Peyer's patch (tissue), 4 donors: ENCODE measurements at regions not wholly inside any gene's neighbourhood (a gene's known extent, or its start where the extent isn't known, plus 50 kb on each side); places are given as distances from the start of the nearest gene placed in this dataset.

ENCODE experiments used
- POLR2A ChIP-seq, 2 donors: fragments of 450-650 bp; IDR thresholded peaks; one replicate each; pipeline ENCODE4 v1.5.1; 2017; ENCODE audit warnings: antibody characterized with exemption in 2 of 2, mild to moderate bottlenecking in 2 of 2, moderate library complexity in 2 of 2
- TF ChIP-seq, protein P1 (sequence below), 6 experiments: fragments of 450-650 bp in 4 of 6; fragments of 200-600 bp in 2 of 6; sonication (generic) in 1 of 6; IDR thresholded peaks; one replicate each; pipeline ENCODE4 v1.5.1; 2017 to 2019; ENCODE audit warnings: antibody characterized with exemption in 6 of 6, mild to moderate bottlenecking in 3 of 6, moderate library complexity in 1 of 6

DNA sequence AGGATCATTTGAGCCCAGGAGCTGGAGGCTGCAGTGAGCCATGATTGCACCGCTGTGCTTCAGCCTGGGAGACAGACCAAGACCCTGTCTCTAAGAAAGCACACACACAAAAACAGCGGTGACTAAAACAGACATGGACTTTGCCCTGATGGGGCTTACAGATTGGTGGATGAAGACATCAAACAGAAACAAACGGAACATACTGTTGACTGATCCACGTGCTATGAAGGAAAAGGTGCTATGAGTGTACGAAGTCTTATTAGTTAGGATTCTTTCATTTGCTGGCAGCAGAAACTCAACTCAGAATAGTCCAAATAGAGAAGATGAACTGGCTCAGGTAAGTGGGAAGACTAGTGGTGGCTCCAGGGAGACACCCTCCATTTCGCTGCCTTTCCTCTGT is 309.8 kb upstream of the N4BP1 start:
- TF ChIP-seq, protein P1, sequence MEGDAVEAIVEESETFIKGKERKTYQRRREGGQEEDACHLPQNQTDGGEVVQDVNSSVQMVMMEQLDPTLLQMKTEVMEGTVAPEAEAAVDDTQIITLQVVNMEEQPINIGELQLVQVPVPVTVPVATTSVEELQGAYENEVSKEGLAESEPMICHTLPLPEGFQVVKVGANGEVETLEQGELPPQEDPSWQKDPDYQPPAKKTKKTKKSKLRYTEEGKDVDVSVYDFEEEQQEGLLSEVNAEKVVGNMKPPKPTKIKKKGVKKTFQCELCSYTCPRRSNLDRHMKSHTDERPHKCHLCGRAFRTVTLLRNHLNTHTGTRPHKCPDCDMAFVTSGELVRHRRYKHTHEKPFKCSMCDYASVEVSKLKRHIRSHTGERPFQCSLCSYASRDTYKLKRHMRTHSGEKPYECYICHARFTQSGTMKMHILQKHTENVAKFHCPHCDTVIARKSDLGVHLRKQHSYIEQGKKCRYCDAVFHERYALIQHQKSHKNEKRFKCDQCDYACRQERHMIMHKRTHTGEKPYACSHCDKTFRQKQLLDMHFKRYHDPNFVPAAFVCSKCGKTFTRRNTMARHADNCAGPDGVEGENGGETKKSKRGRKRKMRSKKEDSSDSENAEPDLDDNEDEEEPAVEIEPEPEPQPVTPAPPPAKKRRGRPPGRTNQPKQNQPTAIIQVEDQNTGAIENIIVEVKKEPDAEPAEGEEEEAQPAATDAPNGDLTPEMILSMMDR (IDR thresholded peaks at IDR 0.05) = no peak
- TF ChIP-seq POLR2A (IDR thresholded peaks at IDR 0.05) = no peak
